ENCODE measurements at regions not wholly inside any gene's neighbourhood (a gene's known extent, or its start where the extent isn't known, plus 50 kb on each side); places are given as distances from the start of the nearest gene placed in this dataset.

DNA sequence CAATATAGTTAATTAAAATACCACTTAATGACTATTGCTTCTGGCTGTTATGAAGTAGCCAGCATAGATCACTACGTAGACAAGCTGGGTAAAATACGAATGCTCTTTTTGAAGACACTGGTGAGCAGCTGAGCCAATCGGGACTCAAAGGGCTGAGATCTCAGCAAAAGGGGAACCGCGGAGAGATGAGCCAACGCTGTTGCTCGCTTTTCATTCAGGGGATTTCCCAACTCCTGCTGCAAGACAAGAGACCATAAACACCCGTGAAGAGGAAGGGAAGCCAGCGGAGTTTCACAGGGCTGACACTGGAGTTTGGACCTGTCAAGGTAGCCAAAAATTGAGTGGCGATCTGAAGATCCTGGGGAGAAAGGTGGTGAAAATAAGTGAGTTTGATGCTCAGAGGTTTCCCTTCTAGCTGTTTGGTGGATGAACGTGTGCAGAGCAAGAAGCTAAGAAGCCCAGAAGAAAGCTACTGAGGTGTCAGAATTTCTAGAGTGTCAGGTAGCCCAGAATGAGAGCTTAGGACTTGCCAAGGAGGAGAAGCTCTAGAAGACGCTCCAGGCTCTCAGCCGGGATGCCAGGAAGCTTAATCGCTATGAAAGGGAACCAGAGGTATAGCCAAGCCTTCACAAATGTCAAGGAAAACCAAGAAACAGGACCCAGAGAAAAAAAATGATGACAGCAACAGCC lies 79.6 kb upstream of the RNU6ATAC start:
- no peak overlapping the region for H3K9ac ChIP-seq (ENCODE audit: low read depth in 1 of 2, low read length in 2 of 2)
- H3K9me3 ChIP-seq (ENCODE audit: control insufficient read depth in 1 of 2, low read length in 2 of 2), result peaks cover 4 to 11% of the 10 kb centered on the region in 2 donors
- no peak overlapping the region for H3K27ac ChIP-seq (ENCODE audit: low read depth, low read length)
- peaks cover 4 to 6% of the 10 kb centered on the region in 2 donors for H3K27me3 ChIP-seq (ENCODE audit: control insufficient read depth in 1 of 2, insufficient read depth in 2 of 2, low read length in 2 of 2)
- no peak overlapping the region for H3K4me3 ChIP-seq (ENCODE audit: low read depth in 1 of 2, low read length in 2 of 2)
- peaks cover 0 to 4% of the 10 kb centered on the region in 2 donors for H3K4me1 ChIP-seq (ENCODE audit: control insufficient read depth in 1 of 2, insufficient read depth in 2 of 2, low read length in 2 of 2)
- no peaks in the 10 kb centered on the region for H3K36me3 ChIP-seq (ENCODE audit: control insufficient read depth in 1 of 2, insufficient read depth in 2 of 2, low read length in 2 of 2)

- peaks cover 4 to 11% of the 10 kb centered on the region in 2 donors for H3K9me3 ChIP-seq (ENCODE audit: control insufficient read depth in 1 of 2, low read length in 2 of 2)
- H3K4me1 ChIP-seq (ENCODE audit: control insufficient read depth in 1 of 2, insufficient read depth in 2 of 2, low read length in 2 of 2), result peaks cover 0 to 4% of the 10 kb centered on the region in 2 donors
- H3K36me3 ChIP-seq (ENCODE audit: control insufficient read depth in 1 of 2, insufficient read depth in 2 of 2, low read length in 2 of 2), result no peaks in the 10 kb centered on the region
- peaks cover 4 to 6% of the 10 kb centered on the region in 2 donors for H3K27me3 ChIP-seq (ENCODE audit: control insufficient read depth in 1 of 2, insufficient read depth in 2 of 2, low read length in 2 of 2)
- H3K27ac ChIP-seq (ENCODE audit: low read depth, low read length), result no peak overlapping the region
- H3K4me3 ChIP-seq (ENCODE audit: low read depth in 1 of 2, low read length in 2 of 2), result no peak overlapping the region
- no peak overlapping the region for H3K9ac ChIP-seq (ENCODE audit: low read depth in 1 of 2, low read length in 2 of 2)
These were observed 80.8 kb upstream of the RNU6ATAC start for GRCh38 chr9:134245179-134245578.

GRCh38 chr9:134247918-134248631 lies 78.2 kb upstream of the RXRA start:
- no peaks in the 10 kb centered on the region for H3K36me3 ChIP-seq (ENCODE audit: control insufficient read depth in 1 of 2, insufficient read depth in 2 of 2, low read length in 2 of 2)
- peaks cover 0 to 4% of the 10 kb centered on the region in 2 donors for H3K4me1 ChIP-seq (ENCODE audit: control insufficient read depth in 1 of 2, insufficient read depth in 2 of 2, low read length in 2 of 2)
- peaks cover 4 to 11% of the 10 kb centered on the region in 2 donors for H3K9me3 ChIP-seq (ENCODE audit: control insufficient read depth in 1 of 2, low read length in 2 of 2)
- H3K9ac ChIP-seq (ENCODE audit: low read depth in 1 of 2, low read length in 2 of 2), result no peak overlapping the region
- H3K27me3 ChIP-seq (ENCODE audit: control insufficient read depth in 1 of 2, insufficient read depth in 2 of 2, low read length in 2 of 2), result peaks cover 4 to 6% of the 10 kb centered on the region in 2 donors
- H3K4me3 ChIP-seq (ENCODE audit: low read depth in 1 of 2, low read length in 2 of 2), result no peak overlapping the region
- H3K27ac ChIP-seq (ENCODE audit: low read depth, low read length), result no peak overlapping the region

GRCh38 chr9:134251296-134252069 lies 74.8 kb upstream of the RXRA start:
- H3K4me1 ChIP-seq (ENCODE audit: control insufficient read depth in 1 of 2, insufficient read depth in 2 of 2, low read length in 2 of 2), result no peaks in the 10 kb centered on the region
- no peaks in the 10 kb centered on the region for H3K36me3 ChIP-seq (ENCODE audit: control insufficient read depth in 1 of 2, insufficient read depth in 2 of 2, low read length in 2 of 2)
- no peak overlapping the region for H3K9ac ChIP-seq (ENCODE audit: low read depth in 1 of 2, low read length in 2 of 2)
- no peak overlapping the region for H3K27ac ChIP-seq (ENCODE audit: low read depth, low read length)
- H3K9me3 ChIP-seq (ENCODE audit: control insufficient read depth in 1 of 2, low read length in 2 of 2), result peaks cover 4 to 11% of the 10 kb centered on the region in 2 donors
- no peak overlapping the region for H3K4me3 ChIP-seq (ENCODE audit: low read depth in 1 of 2, low read length in 2 of 2)
- no peaks in the 10 kb centered on the region for H3K27me3 ChIP-seq (ENCODE audit: control insufficient read depth in 1 of 2, insufficient read depth in 2 of 2, low read length in 2 of 2)

- Histone ChIP-seq H3K9me3 (ENCODE audit: control insufficient read depth in 1 of 2, low read length in 2 of 2) (peaks cover 4 to 11% of the 10 kb centered on the region in 2 donors), H3K9ac (ENCODE audit: low read depth in 1 of 2, low read length in 2 of 2) (no peak overlapping the region), H3K27ac (ENCODE audit: low read depth, low read length) (no peak overlapping the region), H3K4me3 (ENCODE audit: low read depth in 1 of 2, low read length in 2 of 2) (no peak overlapping the region), H3K4me1 (ENCODE audit: control insufficient read depth in 1 of 2, insufficient read depth in 2 of 2, low read length in 2 of 2) (no peaks in the 10 kb centered on the region), H3K36me3 (ENCODE audit: control insufficient read depth in 1 of 2, insufficient read depth in 2 of 2, low read length in 2 of 2) (no peaks in the 10 kb centered on the region), H3K27me3 (ENCODE audit: control insufficient read depth in 1 of 2, insufficient read depth in 2 of 2, low read length in 2 of 2) (no peaks in the 10 kb centered on the region)
These were observed 74.0 kb upstream of the RXRA start for GRCh38 chr9:134252084-134252830.

GRCh38 chr9:134253606-134254205 lies 72.5 kb upstream of the RXRA start:
- Histone ChIP-seq H3K9ac (ENCODE audit: low read depth in 1 of 2, low read length in 2 of 2) (no peak overlapping the region), H3K36me3 (ENCODE audit: control insufficient read depth in 1 of 2, insufficient read depth in 2 of 2, low read length in 2 of 2) (no peaks in the 10 kb centered on the region), H3K4me1 (ENCODE audit: control insufficient read depth in 1 of 2, insufficient read depth in 2 of 2, low read length in 2 of 2) (no peaks in the 10 kb centered on the region), H3K27me3 (ENCODE audit: control insufficient read depth in 1 of 2, insufficient read depth in 2 of 2, low read length in 2 of 2) (no peaks in the 10 kb centered on the region), H3K27ac (ENCODE audit: low read depth, low read length) (no peak overlapping the region), H3K4me3 (ENCODE audit: low read depth in 1 of 2, low read length in 2 of 2) (no peak overlapping the region), H3K9me3 (ENCODE audit: control insufficient read depth in 1 of 2, low read length in 2 of 2) (no peaks in the 10 kb centered on the region)

GRCh38 chr9:134258332-134258731 lies 67.9 kb upstream of the RXRA start:
- Histone ChIP-seq H3K4me3 (ENCODE audit: low read depth in 1 of 2, low read length in 2 of 2) (no peak overlapping the region), H3K9ac (ENCODE audit: low read depth in 1 of 2, low read length in 2 of 2) (no peak overlapping the region), H3K4me1 (ENCODE audit: control insufficient read depth in 1 of 2, insufficient read depth in 2 of 2, low read length in 2 of 2) (no peaks in the 10 kb centered on the region), H3K27me3 (ENCODE audit: control insufficient read depth in 1 of 2, insufficient read depth in 2 of 2, low read length in 2 of 2) (no peaks in the 10 kb centered on the region), H3K9me3 (ENCODE audit: control insufficient read depth in 1 of 2, low read length in 2 of 2) (no peaks in the 10 kb centered on the region), H3K36me3 (ENCODE audit: control insufficient read depth in 1 of 2, insufficient read depth in 2 of 2, low read length in 2 of 2) (no peaks in the 10 kb centered on the region), H3K27ac (ENCODE audit: low read depth, low read length) (no peak overlapping the region)

DNA sequence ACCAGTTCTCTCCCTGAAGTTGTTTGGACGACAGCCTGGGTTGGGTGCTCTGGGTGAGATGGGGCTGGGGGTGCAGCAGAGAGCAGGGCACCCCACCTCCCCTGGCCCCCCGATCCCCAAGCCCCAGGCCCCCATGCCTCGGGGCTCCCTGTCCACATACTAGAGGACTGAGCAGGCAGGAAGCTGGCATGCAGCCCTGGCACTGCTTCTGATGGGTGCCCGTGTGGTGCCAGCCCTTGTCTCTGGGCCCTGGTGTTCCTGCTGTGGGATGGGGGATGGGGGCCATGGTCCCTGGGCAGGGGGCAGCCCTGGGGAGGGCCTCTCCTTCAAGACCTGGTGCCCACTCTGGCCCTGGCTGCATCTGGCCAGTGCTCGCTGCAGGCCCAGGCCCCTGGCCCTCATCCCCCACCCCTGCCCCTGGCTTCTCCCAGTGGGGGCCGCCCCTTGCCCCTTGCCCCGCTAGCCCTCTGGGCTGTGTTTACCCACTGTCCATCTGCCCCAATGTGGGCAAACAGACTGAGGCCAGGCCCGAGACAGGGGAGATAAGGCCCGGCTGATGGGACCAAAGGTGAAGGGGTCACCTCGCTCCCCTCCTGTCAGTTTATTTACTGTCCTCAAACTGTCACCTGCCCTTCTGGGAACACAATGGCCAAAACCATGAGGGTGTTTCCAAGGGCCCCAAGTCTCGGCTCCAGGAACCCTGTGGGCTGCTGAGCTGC lies 67.3 kb upstream of the RXRA start:
- Histone ChIP-seq H3K9me3 (ENCODE audit: control insufficient read depth in 1 of 2, low read length in 2 of 2) (no peaks in the 10 kb centered on the region), H3K27ac (ENCODE audit: low read depth, low read length) (no peak overlapping the region), H3K27me3 (ENCODE audit: control insufficient read depth in 1 of 2, insufficient read depth in 2 of 2, low read length in 2 of 2) (peaks cover 0 to 4% of the 10 kb centered on the region in 2 donors), H3K4me3 (ENCODE audit: low read depth in 1 of 2, low read length in 2 of 2) (no peak overlapping the region), H3K4me1 (ENCODE audit: control insufficient read depth in 1 of 2, insufficient read depth in 2 of 2, low read length in 2 of 2) (peaks cover 3% of the 10 kb centered on the region in 2 donors), H3K9ac (ENCODE audit: low read depth in 1 of 2, low read length in 2 of 2) (no peak overlapping the region), H3K36me3 (ENCODE audit: control insufficient read depth in 1 of 2, insufficient read depth in 2 of 2, low read length in 2 of 2) (no peaks in the 10 kb centered on the region)

GRCh38 chr9:134259708-134260107 lies 66.5 kb upstream of the RXRA start:
- no peak overlapping the region for H3K4me3 ChIP-seq (ENCODE audit: low read depth in 1 of 2, low read length in 2 of 2)
- no peaks in the 10 kb centered on the region for H3K36me3 ChIP-seq (ENCODE audit: control insufficient read depth in 1 of 2, insufficient read depth in 2 of 2, low read length in 2 of 2)
- H3K27ac ChIP-seq (ENCODE audit: low read depth, low read length), result no peak overlapping the region

More at GRCh38 chr9:134259708-134260107, 66.5 kb upstream of the RXRA start:
- Histone ChIP-seq H3K27me3 (ENCODE audit: control insufficient read depth in 1 of 2, insufficient read depth in 2 of 2, low read length in 2 of 2) (peaks cover 0 to 9% of the 10 kb centered on the region in 2 donors), H3K4me1 (ENCODE audit: control insufficient read depth in 1 of 2, insufficient read depth in 2 of 2, low read length in 2 of 2) (peaks cover 9% of the 10 kb centered on the region in 2 donors), H3K9ac (ENCODE audit: low read depth in 1 of 2, low read length in 2 of 2) (no peak overlapping the region), H3K9me3 (ENCODE audit: control insufficient read depth in 1 of 2, low read length in 2 of 2) (no peaks in the 10 kb centered on the region)

All from duodenal mucosa (tissue), 2 donors.